ENCODE measurements at regions not wholly inside any gene's neighbourhood (a gene's known extent, or its start where the extent isn't known, plus 50 kb on each side); places are given as distances from the start of the nearest gene placed in this dataset.

DNA sequence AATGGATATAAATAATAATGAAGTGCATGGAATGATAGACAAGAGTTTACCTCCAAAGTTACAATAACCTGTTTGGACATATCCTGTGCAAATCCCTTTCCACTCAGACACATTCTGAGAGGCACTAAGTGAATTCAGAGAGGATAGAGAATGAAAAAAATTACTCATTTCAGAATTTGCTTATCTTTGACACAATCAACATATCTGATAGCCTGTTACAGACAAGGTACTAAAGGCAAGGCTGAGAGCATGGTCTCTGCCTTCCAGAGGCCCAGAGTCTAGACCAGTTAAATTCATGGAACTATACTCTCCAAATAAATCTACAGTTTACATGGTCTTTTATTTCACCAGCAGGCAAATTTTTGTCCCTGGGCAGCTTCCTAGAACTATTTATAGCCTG, 371.8 kb upstream of the PTGER4 start:
- no peak for DNase-seq (ENCODE audit: low read depth in 2 of 2)
- H3K4me2 ChIP-seq (ENCODE audit: extremely low read depth, insufficient read depth, low read length): no peak overlapping the region
- H2AFZ ChIP-seq (ENCODE audit: low read length): no peak overlapping the region
- H3K27me3 ChIP-seq (ENCODE audit: control insufficient read depth, insufficient read depth, low read length): no peaks in the 10 kb centered on the region
- no peaks in the 10 kb centered on the region for H3K36me3 ChIP-seq (ENCODE audit: control insufficient read depth, insufficient read depth, low read length)
- no peak overlapping the region for H3K27ac ChIP-seq (ENCODE audit: insufficient read depth, low read length)
- TF ChIP-seq EZH2 (IDR thresholded peaks at IDR 0.05; ENCODE audit: low read length, missing control alignments): no peak
- TF ChIP-seq, protein P1, sequence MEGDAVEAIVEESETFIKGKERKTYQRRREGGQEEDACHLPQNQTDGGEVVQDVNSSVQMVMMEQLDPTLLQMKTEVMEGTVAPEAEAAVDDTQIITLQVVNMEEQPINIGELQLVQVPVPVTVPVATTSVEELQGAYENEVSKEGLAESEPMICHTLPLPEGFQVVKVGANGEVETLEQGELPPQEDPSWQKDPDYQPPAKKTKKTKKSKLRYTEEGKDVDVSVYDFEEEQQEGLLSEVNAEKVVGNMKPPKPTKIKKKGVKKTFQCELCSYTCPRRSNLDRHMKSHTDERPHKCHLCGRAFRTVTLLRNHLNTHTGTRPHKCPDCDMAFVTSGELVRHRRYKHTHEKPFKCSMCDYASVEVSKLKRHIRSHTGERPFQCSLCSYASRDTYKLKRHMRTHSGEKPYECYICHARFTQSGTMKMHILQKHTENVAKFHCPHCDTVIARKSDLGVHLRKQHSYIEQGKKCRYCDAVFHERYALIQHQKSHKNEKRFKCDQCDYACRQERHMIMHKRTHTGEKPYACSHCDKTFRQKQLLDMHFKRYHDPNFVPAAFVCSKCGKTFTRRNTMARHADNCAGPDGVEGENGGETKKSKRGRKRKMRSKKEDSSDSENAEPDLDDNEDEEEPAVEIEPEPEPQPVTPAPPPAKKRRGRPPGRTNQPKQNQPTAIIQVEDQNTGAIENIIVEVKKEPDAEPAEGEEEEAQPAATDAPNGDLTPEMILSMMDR (conservative IDR thresholded peaks at IDR 0.05 in 1 of 2, IDR thresholded peaks at IDR 0.05 in 1 of 2; ENCODE audit: low read depth in 1 of 2, low read length in 2 of 2): no peak
- H3K9ac ChIP-seq (ENCODE audit: insufficient read depth, low read length): no peak overlapping the region
- no peak overlapping the region for H3K4me3 ChIP-seq (replicated peaks in 1 of 4; ENCODE audit: control extremely low read depth in 1 of 4, insufficient read depth in 1 of 4, low read depth in 3 of 4, low read length in 4 of 4)
- H3K79me2 ChIP-seq (ENCODE audit: control insufficient read depth, insufficient read depth, low read length): no peaks in the 10 kb centered on the region
- H3K9me3 ChIP-seq (ENCODE audit: control insufficient read depth, insufficient read depth, low read depth, low read length): no peaks in the 10 kb centered on the region
- H3K4me1 ChIP-seq (ENCODE audit: control insufficient read depth, extremely low read depth, insufficient read depth, low read length): no peaks in the 10 kb centered on the region
- H4K20me1 ChIP-seq (ENCODE audit: control insufficient read depth, extremely low read depth, insufficient read depth, low read length): no peaks in the 10 kb centered on the region

DNA sequence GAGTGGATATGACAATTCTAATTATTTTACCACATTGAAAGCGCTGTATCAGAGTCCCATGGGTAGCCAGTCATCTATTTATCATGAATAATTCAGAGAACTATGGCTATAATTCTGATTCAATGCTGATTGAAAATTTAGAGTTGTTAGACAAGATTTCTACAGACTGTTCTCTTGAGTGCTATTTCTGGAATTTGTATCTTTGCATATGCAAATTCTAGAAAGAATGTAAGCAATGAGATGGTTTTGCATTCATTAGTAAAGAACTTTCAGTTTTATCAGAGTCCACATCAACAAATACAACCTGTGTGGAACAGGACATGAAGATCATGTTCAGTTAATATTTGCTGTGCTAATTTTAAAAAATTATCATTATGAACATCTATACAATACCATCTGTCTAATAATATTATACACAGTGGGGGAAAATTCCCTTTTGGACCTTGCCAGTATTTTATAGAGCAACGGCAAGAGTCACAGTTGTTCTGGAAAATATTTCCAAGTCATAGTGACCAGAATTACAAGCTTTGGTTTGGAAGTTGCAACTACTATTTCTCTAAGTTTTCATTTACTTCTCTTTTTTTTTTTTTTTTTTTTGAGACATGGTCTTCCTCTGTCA, 372.7 kb upstream of the PTGER4 start:
- Histone ChIP-seq H3K27me3 (ENCODE audit: control insufficient read depth, insufficient read depth, low read length) (no peaks in the 10 kb centered on the region), H3K4me2 (ENCODE audit: extremely low read depth, insufficient read depth, low read length) (no peak overlapping the region), H4K20me1 (ENCODE audit: control insufficient read depth, extremely low read depth, insufficient read depth, low read length) (no peaks in the 10 kb centered on the region), H2AFZ (ENCODE audit: low read length) (no peak overlapping the region), H3K4me3 (replicated peaks in 1 of 4; ENCODE audit: control extremely low read depth in 1 of 4, insufficient read depth in 1 of 4, low read depth in 3 of 4, low read length in 4 of 4) (no peak overlapping the region), H3K36me3 (ENCODE audit: control insufficient read depth, insufficient read depth, low read length) (no peaks in the 10 kb centered on the region), H3K27ac (ENCODE audit: insufficient read depth, low read length) (no peak overlapping the region), H3K79me2 (ENCODE audit: control insufficient read depth, insufficient read depth, low read length) (no peaks in the 10 kb centered on the region), H3K4me1 (ENCODE audit: control insufficient read depth, extremely low read depth, insufficient read depth, low read length) (no peaks in the 10 kb centered on the region), H3K9ac (ENCODE audit: insufficient read depth, low read length) (no peak overlapping the region), H3K9me3 (ENCODE audit: control insufficient read depth, insufficient read depth, low read depth, low read length) (no peaks in the 10 kb centered on the region)
- TF ChIP-seq EZH2 (IDR thresholded peaks at IDR 0.05; ENCODE audit: low read length, missing control alignments): no peak
- TF ChIP-seq, protein P1 (conservative IDR thresholded peaks at IDR 0.05 in 1 of 2, IDR thresholded peaks at IDR 0.05 in 1 of 2; ENCODE audit: low read depth in 1 of 2, low read length in 2 of 2): no peak
- no peak for DNase-seq (ENCODE audit: low read depth in 2 of 2)

DNA sequence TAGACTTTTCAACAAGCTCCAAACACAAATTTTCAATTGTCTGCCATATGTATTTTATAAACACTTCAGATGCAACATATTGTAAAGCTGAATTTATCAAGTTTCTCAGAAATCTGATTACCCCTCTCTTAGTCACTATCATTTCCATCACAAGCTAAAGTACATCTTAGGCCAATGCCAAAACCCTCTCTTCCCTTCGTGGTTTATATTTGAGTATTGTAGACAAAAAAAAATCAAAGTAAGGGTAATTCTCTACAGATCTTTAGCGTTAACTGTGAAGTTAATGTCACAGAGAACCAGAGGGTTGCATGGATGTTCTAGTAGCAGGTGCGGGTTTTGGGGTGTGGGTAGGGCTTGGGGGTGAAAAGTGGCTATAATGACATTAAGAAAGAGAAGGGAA, 387.7 kb upstream of the PTGER4 start:
- Histone ChIP-seq H3K9ac (ENCODE audit: insufficient read depth, low read length) (no peak overlapping the region), H3K9me3 (ENCODE audit: control insufficient read depth, insufficient read depth, low read depth, low read length) (no peaks in the 10 kb centered on the region), H3K27ac (ENCODE audit: insufficient read depth, low read length) (no peak overlapping the region), H3K79me2 (ENCODE audit: control insufficient read depth, insufficient read depth, low read length) (no peaks in the 10 kb centered on the region), H4K20me1 (ENCODE audit: control insufficient read depth, extremely low read depth, insufficient read depth, low read length) (no peaks in the 10 kb centered on the region), H3K4me2 (ENCODE audit: extremely low read depth, insufficient read depth, low read length) (no peak overlapping the region), H3K36me3 (ENCODE audit: control insufficient read depth, insufficient read depth, low read length) (no peaks in the 10 kb centered on the region), H3K4me3 (replicated peaks in 1 of 4; ENCODE audit: control extremely low read depth in 1 of 4, insufficient read depth in 1 of 4, low read depth in 3 of 4, low read length in 4 of 4) (no peak overlapping the region), H3K27me3 (ENCODE audit: control insufficient read depth, insufficient read depth, low read length) (no peaks in the 10 kb centered on the region), H3K4me1 (ENCODE audit: control insufficient read depth, extremely low read depth, insufficient read depth, low read length) (no peaks in the 10 kb centered on the region), H2AFZ (ENCODE audit: low read length) (no peak overlapping the region)
- TF ChIP-seq EZH2 (IDR thresholded peaks at IDR 0.05; ENCODE audit: low read length, missing control alignments): no peak
- TF ChIP-seq, protein P1 (conservative IDR thresholded peaks at IDR 0.05 in 1 of 2, IDR thresholded peaks at IDR 0.05 in 1 of 2; ENCODE audit: low read depth in 1 of 2, low read length in 2 of 2): no peak
- no peak for DNase-seq (ENCODE audit: low read depth in 2 of 2)

Data from fibroblast of lung (primary cell).